Fibroblast of the aortic adventitia (primary cell): ENCODE measurements at regions not wholly inside any gene's neighbourhood (a gene's known extent, or its start where the extent isn't known, plus 50 kb on each side); places are given as distances from the start of the nearest gene placed in this dataset.

Experiments
- DNase-seq: peaks from one replicate; pipeline ENCODE4 v3.0.0-alpha.2; 2010; ENCODE audit warnings: low read depth
- H3K4me3 ChIP-seq: 2 replicates; pipeline ENCODE4 v1.5.1; 2011; ENCODE audit warnings: low read depth, mild to moderate bottlenecking, control low read depth, low read length, moderate library complexity
- TF ChIP-seq, protein P1 (sequence below): IDR thresholded peaks from 2 replicates; pipeline ENCODE4 v1.5.1; 2011; ENCODE audit warnings: mild to moderate bottlenecking, low read length, control low read depth, inconsistent platforms; ENCODE audit not compliant: insufficient read depth

- H3K4me3 ChIP-seq = no peak overlapping the region
- DNase-seq = no peak
- TF ChIP-seq, protein P1, sequence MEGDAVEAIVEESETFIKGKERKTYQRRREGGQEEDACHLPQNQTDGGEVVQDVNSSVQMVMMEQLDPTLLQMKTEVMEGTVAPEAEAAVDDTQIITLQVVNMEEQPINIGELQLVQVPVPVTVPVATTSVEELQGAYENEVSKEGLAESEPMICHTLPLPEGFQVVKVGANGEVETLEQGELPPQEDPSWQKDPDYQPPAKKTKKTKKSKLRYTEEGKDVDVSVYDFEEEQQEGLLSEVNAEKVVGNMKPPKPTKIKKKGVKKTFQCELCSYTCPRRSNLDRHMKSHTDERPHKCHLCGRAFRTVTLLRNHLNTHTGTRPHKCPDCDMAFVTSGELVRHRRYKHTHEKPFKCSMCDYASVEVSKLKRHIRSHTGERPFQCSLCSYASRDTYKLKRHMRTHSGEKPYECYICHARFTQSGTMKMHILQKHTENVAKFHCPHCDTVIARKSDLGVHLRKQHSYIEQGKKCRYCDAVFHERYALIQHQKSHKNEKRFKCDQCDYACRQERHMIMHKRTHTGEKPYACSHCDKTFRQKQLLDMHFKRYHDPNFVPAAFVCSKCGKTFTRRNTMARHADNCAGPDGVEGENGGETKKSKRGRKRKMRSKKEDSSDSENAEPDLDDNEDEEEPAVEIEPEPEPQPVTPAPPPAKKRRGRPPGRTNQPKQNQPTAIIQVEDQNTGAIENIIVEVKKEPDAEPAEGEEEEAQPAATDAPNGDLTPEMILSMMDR = no peak
Measured at GRCh38 chr12:5305886-5306545, 125.9 kb upstream of the NTF3 start.

- DNase-seq = no peak
- TF ChIP-seq, protein P1 = no peak
- H3K4me3 ChIP-seq = no peak overlapping the region
Measured at GRCh38 chr12:5307065-5307464, 124.8 kb upstream of the NTF3 start.

- no peak for DNase-seq
- TF ChIP-seq, protein P1 = no peak
- H3K4me3 ChIP-seq = no peak overlapping the region
Measured at GRCh38 chr12:5308216-5308615, 123.7 kb upstream of the NTF3 start.

GRCh38 chr12:5308996-5309395 is 122.9 kb upstream of the NTF3 start:
- no peak overlapping the region for H3K4me3 ChIP-seq
- TF ChIP-seq, protein P1 = no peak
- no peak for DNase-seq

GRCh38 chr12:5309654-5310053 is 122.3 kb upstream of the NTF3 start:
- H3K4me3 ChIP-seq = no peak overlapping the region
- TF ChIP-seq, protein P1 = no peak
- DNase-seq = peak; percentile 1

- DNase-seq = no peak
- H3K4me3 ChIP-seq = no peak overlapping the region
- TF ChIP-seq, protein P1 = no peak
Measured at GRCh38 chr12:5310151-5310550, 121.8 kb upstream of the NTF3 start.

- TF ChIP-seq, protein P1 = no peak
- no peak overlapping the region for H3K4me3 ChIP-seq
- DNase-seq = no peak
Measured at GRCh38 chr12:5317556-5317955, 114.4 kb upstream of the NTF3 start.
